Ovary (tissue), 7 donors: ENCODE measurements at regions not wholly inside any gene's neighbourhood (a gene's known extent, or its start where the extent isn't known, plus 50 kb on each side); places are given as distances from the start of the nearest gene placed in this dataset.

ENCODE experiments used
- DNase-seq, 5 donors: peaks; one replicate each; pipeline ENCODE4 v3.0.0-alpha.2; 2019 to 2020
- H3K27ac ChIP-seq, 2 donors: fragments of 200-600 bp; one replicate each; pipeline versions ENCODE4 v1.5.1 to v1.8.0; 2019 to 2022
- H3K27me3 ChIP-seq: fragments of 200-600 bp; one replicate; pipeline ENCODE4 v1.8.0; 2022
- H3K36me3 ChIP-seq: fragments of 200-600 bp; sonication (generic); one replicate; pipeline ENCODE4 v1.5.1; 2019
- H3K4me1 ChIP-seq: one replicate; pipeline ENCODE4 v1.8.1; 2013; ENCODE audit warnings: mild to moderate bottlenecking, moderate library complexity; ENCODE audit not compliant: insufficient read depth
- H3K4me3 ChIP-seq: fragments of 200-600 bp; sonication (generic); one replicate; pipeline ENCODE4 v1.5.1; 2017
- H3K9me3 ChIP-seq, 2 donors: fragments of 200-600 bp in 1 of 2; sonication (generic) in 1 of 2; one replicate each; pipeline versions ENCODE4 v1.5.1 to v1.8.1; 2013 to 2019; ENCODE audit warnings: mild to moderate bottlenecking in 1 of 2, moderate library complexity in 1 of 2
- EP300 ChIP-seq: sonication (generic); formaldehyde crosslinking; IDR thresholded peaks from one replicate; pipeline ENCODE4 v1.6.1; 2017; ENCODE audit warnings: antibody characterized with exemption
- POLR2A ChIP-seq: fragments of 450-650 bp; IDR thresholded peaks from one replicate; pipeline ENCODE4 v1.6.1; 2017; ENCODE audit warnings: antibody characterized with exemption, mild to moderate bottlenecking, moderate library complexity
- whole genome bisulfite sequencing, 3 donors: extraction: QIAGEN DNeasy Blood & Tissue Kit in 1 of 3; methylation state at CpG; one replicate each; pipeline versions ENCODE4 v1.1.5 to v1.1.7; 2013 to 2017; 5-methylcytosine and 5-hydroxymethylcytosine counted together
- intact Hi-C, 4 donors: fragments of 100-400 bp; cut with DNase I; formaldehyde crosslinking; loops; one replicate each; pipeline versions ENCODE4 v1.11.0 to v1.15.1; 2022 to 2023
- TF ChIP-seq, protein P1 (sequence below), 3 donors: fragments of 450-650 bp in 2 of 3; fragments of 200-600 bp in 1 of 3; IDR thresholded peaks; one replicate each; pipeline versions ENCODE4 v1.5.1 to v1.8.0; 2016 to 2022; ENCODE audit warnings: antibody characterized with exemption in 3 of 3, mild to moderate bottlenecking in 1 of 3
- donor health status: DM: no; HTN: no; CAD: no; lungs with moderate emphysema.
- donor health status: DM: no; HTN: no; CAD: no.
- donor health status: Bipolar disorder and iron deficiency.
- donor health status: DM: no; HTN: no; CAD: no.
- donor health status: DM: yes; HTN: yes; CAD: no.

DNA sequence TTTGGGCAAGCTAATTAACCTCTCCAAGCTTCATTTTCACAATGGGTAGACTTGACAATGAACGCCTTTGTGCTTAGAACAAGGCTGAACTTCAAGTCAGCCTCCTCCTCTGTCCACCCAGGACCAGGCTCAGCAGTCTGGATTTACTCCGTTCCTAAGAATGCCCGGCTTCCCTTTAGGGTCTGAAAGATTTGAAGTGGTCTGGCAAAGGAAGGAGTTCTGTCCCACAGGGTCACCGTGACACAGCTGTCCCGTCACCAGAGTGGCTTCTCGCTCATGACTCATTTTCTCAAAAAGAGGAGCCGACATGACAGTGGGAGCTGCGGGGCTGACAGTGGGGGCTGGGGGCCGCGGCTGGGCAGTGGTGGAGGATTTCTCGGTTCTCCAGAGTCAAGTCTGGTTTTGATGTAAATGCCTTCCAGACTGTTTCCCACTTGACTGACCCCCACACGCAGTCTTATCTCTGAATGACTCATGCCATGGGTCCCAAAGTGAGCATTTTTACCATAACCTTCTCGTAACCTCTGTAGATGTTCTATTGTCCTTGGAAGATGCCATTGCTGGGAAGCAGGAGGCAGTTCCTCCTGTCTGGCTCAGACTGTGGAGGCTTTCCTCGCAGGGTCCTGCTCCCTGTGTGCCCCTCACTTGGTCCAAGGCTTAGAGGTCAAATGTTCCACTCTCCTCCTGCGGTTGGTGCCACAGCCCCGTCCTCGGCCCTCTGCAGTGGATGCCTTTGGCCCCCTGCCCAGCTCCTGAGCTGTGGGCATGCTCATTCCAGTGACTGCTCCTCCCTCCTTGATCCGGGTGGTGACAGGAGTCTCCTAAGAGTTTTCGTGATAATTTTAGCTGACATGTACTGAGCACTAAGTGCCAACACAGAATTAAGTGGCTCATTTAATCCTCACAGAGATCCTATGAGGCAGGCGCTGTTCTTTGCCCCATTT, 253.1 kb downstream of the FNDC1 start:
- Histone ChIP-seq H3K27ac (no peak overlapping the region), H3K9me3 (no peaks in the 10 kb centered on the region), H3K36me3 (no peaks in the 10 kb centered on the region), H3K4me3 (no peak overlapping the region), H3K4me1 (no peaks in the 10 kb centered on the region), H3K27me3 (no peaks in the 10 kb centered on the region)
- TF ChIP-seq POLR2A (no peak), EP300 (no peak)
- TF ChIP-seq, protein P1, sequence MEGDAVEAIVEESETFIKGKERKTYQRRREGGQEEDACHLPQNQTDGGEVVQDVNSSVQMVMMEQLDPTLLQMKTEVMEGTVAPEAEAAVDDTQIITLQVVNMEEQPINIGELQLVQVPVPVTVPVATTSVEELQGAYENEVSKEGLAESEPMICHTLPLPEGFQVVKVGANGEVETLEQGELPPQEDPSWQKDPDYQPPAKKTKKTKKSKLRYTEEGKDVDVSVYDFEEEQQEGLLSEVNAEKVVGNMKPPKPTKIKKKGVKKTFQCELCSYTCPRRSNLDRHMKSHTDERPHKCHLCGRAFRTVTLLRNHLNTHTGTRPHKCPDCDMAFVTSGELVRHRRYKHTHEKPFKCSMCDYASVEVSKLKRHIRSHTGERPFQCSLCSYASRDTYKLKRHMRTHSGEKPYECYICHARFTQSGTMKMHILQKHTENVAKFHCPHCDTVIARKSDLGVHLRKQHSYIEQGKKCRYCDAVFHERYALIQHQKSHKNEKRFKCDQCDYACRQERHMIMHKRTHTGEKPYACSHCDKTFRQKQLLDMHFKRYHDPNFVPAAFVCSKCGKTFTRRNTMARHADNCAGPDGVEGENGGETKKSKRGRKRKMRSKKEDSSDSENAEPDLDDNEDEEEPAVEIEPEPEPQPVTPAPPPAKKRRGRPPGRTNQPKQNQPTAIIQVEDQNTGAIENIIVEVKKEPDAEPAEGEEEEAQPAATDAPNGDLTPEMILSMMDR (IDR thresholded peaks at IDR 0.05): no peak
- intact Hi-C loops: no loop called here
- 46 to 62% (median 52%) methylated on average over 20 of the region's 20 CpGs for WGBS, 3 donors
- no peak for DNase-seq

DNA sequence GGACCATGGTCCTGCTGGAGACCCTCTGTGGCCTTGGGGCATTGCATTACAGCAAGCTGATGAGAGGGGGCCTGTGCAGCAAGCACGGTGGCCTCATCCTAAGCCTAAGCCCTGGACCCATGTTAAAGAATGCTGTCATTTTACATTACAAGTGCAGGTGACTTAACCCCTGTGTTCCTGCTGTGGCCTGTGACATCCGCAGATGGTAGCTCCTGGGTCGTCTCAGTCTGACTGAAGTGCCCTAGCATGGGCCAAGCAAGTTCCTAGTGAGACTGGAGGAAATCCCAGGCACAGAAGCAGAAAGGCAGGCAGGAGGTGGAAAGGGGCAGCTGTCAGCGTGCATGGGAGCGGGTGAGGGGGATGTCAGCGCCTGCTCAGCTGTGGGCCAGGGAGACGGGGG, 252.4 kb downstream of the FNDC1 start:
- Histone ChIP-seq H3K27ac (no peak overlapping the region), H3K27me3 (no peaks in the 10 kb centered on the region), H3K36me3 (no peaks in the 10 kb centered on the region), H3K4me1 (no peaks in the 10 kb centered on the region), H3K9me3 (no peaks in the 10 kb centered on the region), H3K4me3 (no peak overlapping the region)
- DNase-seq: no peak
- intact Hi-C loops: no loop called here
- TF ChIP-seq, protein P1 (IDR thresholded peaks at IDR 0.05): no peak
- TF ChIP-seq EP300 (no peak), POLR2A (no peak)
- WGBS, 3 donors: 84 to 93% (median 90%) methylated on average over 6 to 7 of the region's 7 CpGs

GRCh38 chr6:159418997-159419396, 249.8 kb downstream of the FNDC1 start:
- H3K9me3 ChIP-seq: no peaks in the 10 kb centered on the region
- H3K4me1 ChIP-seq: no peaks in the 10 kb centered on the region
- no peaks in the 10 kb centered on the region for H3K36me3 ChIP-seq
- WGBS, 3 donors: 76 to 88% (median 77%) methylated on average over 2 of the region's 2 CpGs
- no peak overlapping the region for H3K27ac ChIP-seq
- DNase-seq: no peak
- H3K27me3 ChIP-seq: no peaks in the 10 kb centered on the region
- no peak overlapping the region for H3K4me3 ChIP-seq
- intact Hi-C loops: no loop called here
- TF ChIP-seq EP300 (no peak), POLR2A (no peak)
- TF ChIP-seq, protein P1 (IDR thresholded peaks at IDR 0.05): no peak

- 94 to 98% (median 96%) methylated on average over 4 of the region's 4 CpGs for WGBS, 3 donors
These were observed 247.8 kb downstream of the FNDC1 start for GRCh38 chr6:159416891-159417560.

More at GRCh38 chr6:159416891-159417560, 247.8 kb downstream of the FNDC1 start:
- Histone ChIP-seq H3K27ac (no peak overlapping the region), H3K4me3 (no peak overlapping the region), H3K36me3 (no peaks in the 10 kb centered on the region), H3K27me3 (no peaks in the 10 kb centered on the region), H3K4me1 (no peaks in the 10 kb centered on the region), H3K9me3 (no peaks in the 10 kb centered on the region)
- TF ChIP-seq EP300 (no peak), POLR2A (no peak)
- TF ChIP-seq, protein P1 (IDR thresholded peaks at IDR 0.05): no peak
- intact Hi-C loops: no loop called here
- no peak for DNase-seq
